ENCODE measurements at regions not wholly inside any gene's neighbourhood (a gene's known extent, or its start where the extent isn't known, plus 50 kb on each side); places are given as distances from the start of the nearest gene placed in this dataset.
A peak's percentile ranks its signal among the peaks of the same experiment; 100 is the strongest.

- peak; percentile 76 for DNase-seq
Observed at GRCh38 chr9:16133556-16134227, 580.8 kb downstream of the CCDC171 start.

- no peak for DNase-seq
Observed at GRCh38 chr9:16134351-16134750, 581.5 kb downstream of the CCDC171 start.

DNA sequence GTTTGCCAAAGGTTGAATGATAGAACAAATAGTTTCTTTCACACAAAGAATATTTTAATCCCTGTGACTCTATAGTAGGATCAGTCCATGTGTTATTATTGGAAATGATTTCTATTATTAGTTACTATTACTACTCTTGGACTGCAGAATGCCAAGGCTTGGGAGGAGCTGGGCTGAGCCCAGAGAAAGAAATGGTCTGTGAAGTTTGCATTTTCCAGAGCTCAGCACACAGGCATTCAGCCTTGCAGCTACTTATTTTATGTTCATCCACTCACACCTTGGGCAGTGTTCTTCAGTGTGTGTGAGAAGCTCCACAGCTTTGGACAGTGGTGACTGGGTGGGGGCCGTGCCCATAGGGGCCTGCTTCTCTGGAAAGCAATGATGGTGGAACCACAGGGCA is 583.1 kb downstream of the CCDC171 start:
- no peak for DNase-seq

DNA sequence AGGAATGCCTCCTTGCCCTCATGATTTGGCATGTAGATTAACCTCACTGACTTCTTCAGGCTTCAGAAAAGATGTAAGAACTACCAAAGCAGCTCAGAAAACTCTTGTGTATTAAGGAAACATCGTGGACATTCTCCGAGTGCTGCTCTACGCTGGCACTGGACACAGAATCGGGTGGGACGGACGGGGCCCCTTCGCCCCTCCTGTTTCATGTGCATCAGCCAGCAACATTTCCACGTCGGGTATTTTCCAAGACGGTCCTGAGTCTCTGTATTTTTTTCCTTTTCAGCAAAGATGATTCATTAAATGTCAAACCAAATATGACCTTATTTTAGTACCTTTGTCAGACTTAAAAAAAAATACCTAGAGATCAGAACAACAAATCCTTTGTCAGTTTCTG is 583.6 kb downstream of the CCDC171 start:
- DNase-seq, result no peak

DNA sequence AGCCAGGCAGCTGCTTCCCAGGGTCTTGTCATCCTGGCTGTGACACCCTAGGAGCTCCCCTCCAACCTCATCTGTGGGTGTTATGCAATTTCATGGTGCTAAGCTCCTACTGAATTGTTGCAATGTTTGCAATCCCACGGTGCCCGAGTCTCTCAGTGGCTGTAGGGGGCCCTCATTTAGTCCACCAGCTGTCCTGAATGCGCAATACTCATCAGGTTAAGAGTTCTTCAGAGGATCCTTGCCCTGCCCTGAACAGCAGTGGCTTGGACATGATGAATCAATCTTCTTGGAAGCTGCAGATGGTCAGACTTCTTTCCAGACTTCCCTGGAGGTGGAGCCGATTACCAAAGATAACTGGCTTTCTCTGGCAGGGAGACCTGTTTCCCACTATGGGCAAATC is 584.1 kb downstream of the CCDC171 start:
- no peak for DNase-seq

- DNase-seq, result no peak
Observed at GRCh38 chr9:16138561-16139491, 586.0 kb downstream of the CCDC171 start.

GRCh38 chr9:16139774-16140173 is 586.9 kb downstream of the CCDC171 start:
- DNase-seq, result no peak

DNA sequence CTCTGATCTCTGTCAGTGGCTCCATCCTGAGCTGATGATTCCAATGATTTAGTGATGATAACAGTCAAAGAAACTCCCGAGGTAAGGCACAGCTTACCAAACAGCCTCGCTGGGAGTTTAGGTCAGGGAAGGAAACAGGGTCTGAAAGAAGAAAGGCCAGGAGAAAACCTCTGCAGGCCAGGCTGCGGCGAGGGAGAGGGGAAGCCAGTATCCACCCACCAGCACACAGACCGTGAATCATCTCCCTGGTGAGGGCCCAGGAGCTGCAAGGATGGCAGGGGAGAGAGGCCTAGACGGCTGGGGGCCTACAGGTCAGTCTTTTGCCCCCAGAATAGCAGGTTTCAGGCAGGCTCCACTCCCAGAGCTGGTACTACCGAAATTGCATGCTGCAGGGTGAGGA is 590.5 kb downstream of the CCDC171 start:
- DNase-seq, result no peak

- DNase-seq, result no peak
Observed at GRCh38 chr9:16143947-16144890, 591.4 kb downstream of the CCDC171 start.

- DNase-seq, result no peak
Observed at GRCh38 chr9:16145196-16145950, 592.5 kb downstream of the CCDC171 start.

GRCh38 chr9:16147726-16148125 is 594.9 kb downstream of the CCDC171 start:
- no peak for DNase-seq

DNA sequence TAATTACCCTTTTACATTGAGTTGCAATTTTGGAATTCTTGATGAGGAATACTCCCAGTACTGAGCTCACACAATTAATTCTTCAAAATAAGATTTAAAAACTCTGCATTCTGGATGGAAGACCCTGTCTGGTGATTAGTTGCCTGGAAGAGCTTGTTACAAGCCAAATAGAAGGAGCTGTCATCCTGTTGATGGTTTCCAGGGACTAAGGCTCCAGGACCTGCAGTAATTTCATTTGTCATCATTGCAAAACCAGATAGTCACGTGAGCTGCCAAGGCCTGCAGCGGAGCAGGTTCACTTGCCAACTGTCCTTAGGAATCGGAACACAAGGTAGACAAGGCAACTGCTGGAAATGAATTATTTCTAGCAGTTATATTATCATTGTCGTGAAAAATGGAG is 597.7 kb downstream of the CCDC171 start:
- DNase-seq, result no peak

GRCh38 chr9:16150938-16151650 is 598.3 kb downstream of the CCDC171 start:
- DNase-seq, result no peak

- DNase-seq, result no peak
Observed at GRCh38 chr9:16152276-16153101, 599.6 kb downstream of the CCDC171 start.

DNA sequence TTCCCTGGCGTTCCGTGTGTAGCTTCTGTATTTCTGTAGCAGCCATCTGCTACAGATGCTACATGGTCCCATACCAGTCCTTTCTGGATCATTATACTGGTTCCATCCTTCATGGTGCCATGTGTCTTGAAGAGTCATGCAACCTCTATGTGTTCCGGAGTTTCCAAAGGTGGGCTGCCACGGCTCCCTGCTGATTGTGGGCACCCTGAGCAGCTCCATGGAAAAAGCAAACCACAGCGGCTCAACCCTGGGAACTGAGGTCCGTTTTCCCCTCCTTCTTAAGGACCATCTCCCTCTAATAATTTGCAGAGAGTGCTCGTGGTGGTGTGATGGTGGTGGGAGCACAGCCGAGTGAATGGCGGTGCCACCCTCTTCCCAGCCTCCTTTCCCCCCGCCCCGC is 600.4 kb downstream of the CCDC171 start:
- no peak for DNase-seq

- DNase-seq, result no peak
Observed at GRCh38 chr9:16153741-16154140, 600.9 kb downstream of the CCDC171 start.

GRCh38 chr9:16154521-16155078 is 601.8 kb downstream of the CCDC171 start:
- DNase-seq, result peak; percentile 63

GRCh38 chr9:16155878-16156277 is 603.0 kb downstream of the CCDC171 start:
- DNase-seq, result no peak

DNA sequence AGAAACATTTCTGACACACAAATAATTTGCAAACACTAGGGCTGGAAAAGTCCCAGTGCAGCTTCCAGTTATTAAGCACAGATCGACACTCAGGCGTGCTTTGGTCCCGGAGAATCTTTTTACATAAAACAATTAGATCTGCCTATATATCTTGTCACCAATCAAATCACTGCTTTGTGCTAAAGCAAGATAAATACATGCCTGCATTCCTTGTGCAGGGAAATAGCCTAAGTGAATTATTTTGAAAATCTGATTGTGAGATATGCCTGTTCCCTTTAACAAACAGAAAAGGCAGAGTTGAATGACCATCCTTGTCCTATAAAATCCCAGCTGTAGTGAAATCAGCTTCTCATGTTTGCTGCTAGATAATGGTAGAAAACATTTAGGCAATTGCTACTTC is 604.4 kb downstream of the CCDC171 start:
- DNase-seq, result no peak

DNA sequence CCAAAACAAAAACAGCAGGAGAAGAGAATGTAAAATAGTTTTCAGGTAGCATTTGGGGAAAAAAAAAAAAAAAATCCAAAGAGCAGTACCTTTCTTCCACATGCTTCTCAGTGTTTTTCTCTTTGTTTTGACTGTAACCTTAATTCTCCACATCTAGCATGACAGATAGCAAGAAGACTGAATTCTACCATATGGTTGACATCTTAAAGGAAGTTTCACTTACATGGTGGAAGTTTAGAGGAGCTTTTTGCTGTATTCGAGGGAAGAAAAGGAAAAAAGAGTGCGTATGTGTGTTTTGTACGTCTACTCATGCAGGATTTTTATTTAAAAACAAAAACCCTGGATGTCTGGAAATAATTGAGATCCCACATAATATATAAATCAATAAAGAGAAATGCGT is 604.8 kb downstream of the CCDC171 start:
- DNase-seq, result no peak

Measured in dermis blood vessel endothelial cell (primary cell).